Liver (tissue), 8 donors: ENCODE measurements at regions not wholly inside any gene's neighbourhood (a gene's known extent, or its start where the extent isn't known, plus 50 kb on each side); places are given as distances from the start of the nearest gene placed in this dataset.

Experiments
- DNase-seq: peaks from one replicate; pipeline ENCODE4 v3.0.0-alpha.2; 2017; ENCODE audit warnings: low spot score
- H3K27ac ChIP-seq, 2 donors: one replicate each; pipeline ENCODE4 v1.7.0; 2013; ENCODE audit warnings: inconsistent platforms in 2 of 2, low read length in 2 of 2, control low read depth in 1 of 2, low read depth in 1 of 2, mild to moderate bottlenecking in 1 of 2
- H3K27me3 ChIP-seq, 4 donors: one replicate each; pipeline versions ENCODE4 v1.6.1 to v1.7.0; 2013; ENCODE audit warnings: low read length in 3 of 4, inconsistent platforms in 1 of 4, mild to moderate bottlenecking in 1 of 4, moderate library complexity in 1 of 4; ENCODE audit not compliant: control insufficient read depth in 4 of 4, insufficient read depth in 4 of 4
- H3K36me3 ChIP-seq, 4 donors: one replicate each; pipeline versions ENCODE4 v1.6.1 to v1.7.0; 2013; ENCODE audit warnings: low read length in 3 of 4, mild to moderate bottlenecking in 3 of 4, low read depth in 1 of 4, moderate library complexity in 1 of 4; ENCODE audit not compliant: control insufficient read depth in 4 of 4, insufficient read depth in 3 of 4
- H3K4me1 ChIP-seq, 4 donors: one replicate each; pipeline versions ENCODE4 v1.6.1 to v1.7.0; 2013; ENCODE audit warnings: low read length in 3 of 4, mild to moderate bottlenecking in 3 of 4, moderate library complexity in 1 of 4; ENCODE audit not compliant: control insufficient read depth in 4 of 4, insufficient read depth in 4 of 4
- H3K4me3 ChIP-seq, 3 donors: one replicate each; pipeline versions ENCODE4 v1.6.1 to v1.7.0; 2013; ENCODE audit warnings: low read length in 3 of 3, control low read depth in 1 of 3, low read depth in 1 of 3, mild to moderate bottlenecking in 1 of 3
- H3K9ac ChIP-seq, 2 donors: one replicate each; pipeline ENCODE4 v1.7.0; 2013; ENCODE audit warnings: low read length in 2 of 2, mild to moderate bottlenecking in 2 of 2, moderate library complexity in 2 of 2, control low read depth in 1 of 2, low read depth in 1 of 2
- H3K9me3 ChIP-seq, 4 donors: one replicate each; pipeline versions ENCODE4 v1.6.1 to v1.7.0; 2013; ENCODE audit warnings: low read length in 3 of 4; ENCODE audit not compliant: control insufficient read depth in 4 of 4
- ATF3 ChIP-seq: IDR thresholded peaks from 2 replicates; pipeline ENCODE4 v1.6.1; 2016; ENCODE audit warnings: antibody characterized with exemption
- CTCF ChIP-seq: fragments of 150-350 bp; IDR thresholded peaks from 2 replicates; pipeline ENCODE4 v1.5.1; 2017; ENCODE audit warnings: improper control_type of control experiment, low read depth, low read length; ENCODE audit not compliant: missing input control
- EGR1 ChIP-seq, 2 donors: IDR thresholded peaks; 2 replicates each; pipeline ENCODE4 v1.6.1; 2016 to 2018; ENCODE audit warnings: antibody characterized with exemption in 2 of 2, low read depth in 2 of 2
- FOXA1 ChIP-seq: IDR thresholded peaks from 2 replicates; pipeline ENCODE4 v1.6.1; 2016; ENCODE audit warnings: antibody characterized with exemption
- FOXA2 ChIP-seq: IDR thresholded peaks from 2 replicates; pipeline ENCODE4 v1.6.1; 2016; ENCODE audit warnings: antibody characterized with exemption
- GABPA ChIP-seq, 2 donors: IDR thresholded peaks in 1 of 2; conservative IDR thresholded peaks in 1 of 2; 2 replicates each; pipeline ENCODE4 v1.6.1; 2016; ENCODE audit warnings: antibody characterized with exemption in 2 of 2, mild to moderate bottlenecking in 1 of 2, moderate library complexity in 1 of 2
- HNF4A ChIP-seq, 2 donors: conservative IDR thresholded peaks; 2 replicates each; pipeline ENCODE4 v1.6.1; 2016; ENCODE audit warnings: antibody characterized with exemption in 2 of 2, mild to moderate bottlenecking in 2 of 2
- HNF4G ChIP-seq: IDR thresholded peaks from 2 replicates; pipeline ENCODE4 v1.6.1; 2016; ENCODE audit warnings: antibody characterized with exemption
- JUND ChIP-seq, 2 donors: IDR thresholded peaks; 2 replicates each; pipeline ENCODE4 v1.6.1; 2016; ENCODE audit warnings: antibody characterized with exemption in 2 of 2
- MAX ChIP-seq: IDR thresholded peaks from 2 replicates; pipeline ENCODE4 v1.6.1; 2016; ENCODE audit warnings: antibody characterized with exemption
- NR2F2 ChIP-seq: IDR thresholded peaks from 2 replicates; pipeline ENCODE4 v1.6.1; 2016; ENCODE audit warnings: antibody characterized with exemption
- RAD21 ChIP-seq, 2 donors: IDR thresholded peaks; 2 replicates each; pipeline ENCODE4 v1.6.1; 2016; ENCODE audit warnings: antibody characterized with exemption in 2 of 2, mild to moderate bottlenecking in 2 of 2
- REST ChIP-seq: IDR thresholded peaks from 2 replicates; pipeline ENCODE4 v1.6.1; 2016; ENCODE audit warnings: antibody characterized with exemption, mild to moderate bottlenecking
- RXRA ChIP-seq, 2 donors: IDR thresholded peaks; 2 replicates each; pipeline ENCODE4 v1.6.1; 2017 to 2018; ENCODE audit warnings: antibody characterized with exemption in 2 of 2, mild to moderate bottlenecking in 1 of 2
- SP1 ChIP-seq: IDR thresholded peaks from 2 replicates; pipeline ENCODE4 v1.6.1; 2018; ENCODE audit warnings: antibody characterized with exemption, mild to moderate bottlenecking
- TAF1 ChIP-seq: conservative IDR thresholded peaks from 2 replicates; pipeline ENCODE4 v1.6.1; 2016; ENCODE audit warnings: antibody characterized with exemption, mild to moderate bottlenecking
- YY1 ChIP-seq: IDR thresholded peaks from 2 replicates; pipeline ENCODE4 v1.6.1; 2016; ENCODE audit warnings: antibody characterized with exemption, mild to moderate bottlenecking
- ZBTB33 ChIP-seq: IDR thresholded peaks from 2 replicates; pipeline ENCODE4 v1.6.1; 2016; ENCODE audit warnings: antibody characterized with exemption
- WGBS: extraction: QIAGEN DNeasy Blood & Tissue Kit; methylation state at CpG from one replicate; pipeline ENCODE4 v1.1.7; 2013; 5-methylcytosine and 5-hydroxymethylcytosine counted together
- donor health status: healthy.
- donor health status: healthy.
- donor health status: healthy.
- donor health status: healthy.
- donor health status: healthy.

GRCh38 chr7:124553502-124553901 is 212.1 kb downstream of the GPR37 start:
- Histone ChIP-seq H3K27ac (no peak overlapping the region), H3K9ac (no peak overlapping the region), H3K27me3 (no peaks in the 10 kb centered on the region), H3K9me3 (no peaks in the 10 kb centered on the region), H3K4me3 (no peak overlapping the region), H3K36me3 (no peaks in the 10 kb centered on the region), H3K4me1 (no peaks in the 10 kb centered on the region)
- no peak for DNase-seq
- no peak for TF ChIP-seq JUND (IDR thresholded peaks at IDR 0.05)
- no peak for TF ChIP-seq FOXA1
- no peak for TF ChIP-seq REST
- no peak for TF ChIP-seq EGR1 (IDR thresholded peaks at IDR 0.05; ENCODE audit: low read depth in 2 of 2)
- TF ChIP-seq HNF4G, result no peak
- no peak for TF ChIP-seq FOXA2
- TF ChIP-seq TAF1, result no peak
- no peak for TF ChIP-seq HNF4A (conservative IDR thresholded peaks at IDR 0.05)
- TF ChIP-seq CTCF, result no peak
- no peak for TF ChIP-seq MAX
- TF ChIP-seq ZBTB33, result no peak
- TF ChIP-seq RAD21 (IDR thresholded peaks at IDR 0.05), result no peak
- TF ChIP-seq SP1, result no peak
- TF ChIP-seq GABPA (IDR thresholded peaks at IDR 0.05 in 1 of 2, conservative IDR thresholded peaks at IDR 0.05 in 1 of 2), result no peak
- TF ChIP-seq ATF3, result no peak
- TF ChIP-seq RXRA (IDR thresholded peaks at IDR 0.05), result no peak
- no peak for TF ChIP-seq NR2F2
- no peak for TF ChIP-seq YY1
- 74% methylated on average over 4 of the region's 4 CpGs for WGBS

- no peak for TF ChIP-seq GABPA (IDR thresholded peaks at IDR 0.05 in 1 of 2, conservative IDR thresholded peaks at IDR 0.05 in 1 of 2)
- no peak for TF ChIP-seq REST
- no peak for TF ChIP-seq SP1
- Histone ChIP-seq H3K27me3 (no peaks in the 10 kb centered on the region), H3K9me3 (no peaks in the 10 kb centered on the region), H3K4me3 (no peak overlapping the region), H3K9ac (no peak overlapping the region), H3K36me3 (no peaks in the 10 kb centered on the region), H3K4me1 (no peaks in the 10 kb centered on the region), H3K27ac (no peak overlapping the region)
- no peak for DNase-seq
- 80% methylated on average over 2 of the region's 2 CpGs for WGBS
Observed at GRCh38 chr7:124552217-124552616, 213.4 kb downstream of the GPR37 start.
